ENCODE measurements at regions not wholly inside any gene's neighbourhood (a gene's known extent, or its start where the extent isn't known, plus 50 kb on each side); places are given as distances from the start of the nearest gene placed in this dataset.
"Not testable (repeated sequence)": the region's sequence is repeated elsewhere in the genome, so short reads cannot be mapped to it uniquely, and the experiment has no call there.

- no peak for DNase-seq (ENCODE audit: low read depth in 4 of 4, low spot score in 3 of 4)
These were observed 539.4 kb downstream of the IGSF11 start for GRCh38 chr3:118495206-118495605.

- DNase-seq (ENCODE audit: low read depth in 4 of 4, low spot score in 3 of 4) = no peak
These were observed 537.4 kb downstream of the IGSF11 start for GRCh38 chr3:118497274-118497673.

DNA sequence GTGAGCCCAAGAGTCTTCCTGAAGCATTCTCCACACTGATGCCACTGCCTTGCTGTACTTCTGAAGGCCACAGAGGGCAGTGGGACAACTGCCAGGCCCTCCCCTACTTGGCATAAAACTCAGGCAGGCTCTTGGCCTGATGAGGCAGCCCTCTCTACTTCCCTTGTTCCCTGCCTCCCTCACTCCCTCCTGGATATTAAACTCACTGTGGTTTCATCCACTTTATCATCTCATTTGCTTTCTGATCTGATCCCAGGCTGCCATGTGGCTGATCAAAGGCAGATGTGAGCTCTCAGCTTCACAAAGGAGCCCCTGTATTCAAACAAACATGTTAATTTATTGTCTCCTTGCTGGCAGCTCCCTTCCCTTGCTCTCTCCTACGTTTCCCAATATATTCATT is 533.5 kb downstream of the IGSF11 start:
- DNase-seq (ENCODE audit: low read depth in 4 of 4, low spot score in 3 of 4) = peak; percentile 1 to 41 (median 24)

DNA sequence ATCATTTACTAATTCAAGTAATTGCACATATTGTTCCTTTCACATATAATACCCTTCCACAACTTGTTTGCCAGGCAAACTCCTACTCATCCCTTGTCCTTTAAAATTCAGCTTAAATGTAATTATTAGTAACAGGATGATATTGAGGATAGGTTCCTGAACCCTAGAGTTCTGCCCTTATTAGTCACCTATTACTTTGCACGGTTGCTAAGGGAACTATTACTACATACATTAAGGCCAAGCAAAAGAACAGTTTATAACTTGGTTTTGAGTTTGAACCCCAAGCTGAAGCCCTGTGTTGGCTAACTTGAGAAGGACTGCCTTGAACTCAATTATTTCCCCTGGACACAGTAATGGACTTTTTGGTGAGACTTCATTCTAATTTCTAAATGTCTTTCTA is 529.7 kb downstream of the IGSF11 start:
- no peak for DNase-seq (ENCODE audit: low read depth in 4 of 4, low spot score in 3 of 4)

GRCh38 chr3:118505784-118506183 is 528.9 kb downstream of the IGSF11 start:
- no peak for DNase-seq (ENCODE audit: low read depth in 4 of 4, low spot score in 3 of 4)

- DNase-seq (ENCODE audit: low read depth in 4 of 4, low spot score in 3 of 4) = no peak
These were observed 523.2 kb downstream of the IGSF11 start for GRCh38 chr3:118511402-118511801.

- DNase-seq (ENCODE audit: low read depth in 4 of 4, low spot score in 3 of 4) = no peak
These were observed 522.3 kb downstream of the IGSF11 start for GRCh38 chr3:118512301-118512700.

DNA sequence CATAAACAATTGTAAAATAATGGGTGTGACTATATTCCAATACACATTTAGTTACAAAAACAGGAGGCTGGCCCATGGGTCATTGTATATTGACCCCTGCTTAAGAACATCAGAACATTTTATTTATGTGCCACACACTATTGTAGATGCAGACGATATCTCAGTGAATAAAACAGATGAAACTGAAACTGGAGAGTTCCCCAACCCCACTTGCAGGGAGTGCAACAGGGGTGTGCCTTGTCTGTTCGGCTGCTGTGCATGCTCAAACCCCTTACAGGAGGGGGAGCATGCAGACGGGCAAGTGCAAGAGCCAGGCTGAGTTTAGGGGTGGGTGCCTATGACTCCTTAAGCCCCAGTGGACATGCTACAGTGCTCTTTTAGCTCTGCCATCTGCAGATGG is 509.6 kb downstream of the IGSF11 start:
- DNase-seq (ENCODE audit: low read depth in 4 of 4, low spot score in 3 of 4) = no peak

DNA sequence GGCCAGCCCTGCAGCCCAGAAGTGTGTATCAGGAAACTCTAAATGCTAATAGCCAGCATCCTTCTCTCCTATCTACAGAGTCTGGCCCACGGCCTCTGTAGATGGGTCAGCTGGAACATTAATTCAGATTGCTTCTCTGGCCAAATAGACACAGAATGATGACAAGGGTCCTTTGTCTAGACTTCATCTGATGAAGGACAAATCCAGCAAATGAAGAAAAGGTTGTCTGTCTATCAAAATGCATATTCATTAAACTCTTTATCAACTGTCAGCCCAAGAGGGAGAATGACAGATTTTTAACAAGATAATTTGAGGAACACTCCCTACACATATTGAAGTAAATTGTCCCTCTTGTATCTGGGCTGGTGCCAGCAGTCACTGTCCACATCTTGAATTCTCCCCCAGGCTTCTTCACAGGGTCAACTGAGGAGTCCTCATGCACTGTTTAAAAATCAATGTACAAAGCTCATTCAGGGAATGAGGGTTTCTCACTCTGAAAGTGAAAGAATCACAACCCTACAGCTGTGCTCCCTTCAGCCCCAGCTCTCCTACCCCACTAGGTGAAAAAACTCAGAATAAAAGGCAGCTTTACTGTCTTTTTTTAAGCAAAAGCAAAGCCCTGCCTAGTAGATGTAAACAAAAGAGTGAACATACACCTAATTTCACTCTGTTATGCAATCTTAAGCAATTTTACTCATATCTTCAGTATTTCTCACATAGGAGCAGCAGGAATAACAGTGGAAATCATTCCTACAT is 507.7 kb downstream of the IGSF11 start:
- DNase-seq (ENCODE audit: low read depth in 4 of 4, low spot score in 3 of 4) = no peak

DNA sequence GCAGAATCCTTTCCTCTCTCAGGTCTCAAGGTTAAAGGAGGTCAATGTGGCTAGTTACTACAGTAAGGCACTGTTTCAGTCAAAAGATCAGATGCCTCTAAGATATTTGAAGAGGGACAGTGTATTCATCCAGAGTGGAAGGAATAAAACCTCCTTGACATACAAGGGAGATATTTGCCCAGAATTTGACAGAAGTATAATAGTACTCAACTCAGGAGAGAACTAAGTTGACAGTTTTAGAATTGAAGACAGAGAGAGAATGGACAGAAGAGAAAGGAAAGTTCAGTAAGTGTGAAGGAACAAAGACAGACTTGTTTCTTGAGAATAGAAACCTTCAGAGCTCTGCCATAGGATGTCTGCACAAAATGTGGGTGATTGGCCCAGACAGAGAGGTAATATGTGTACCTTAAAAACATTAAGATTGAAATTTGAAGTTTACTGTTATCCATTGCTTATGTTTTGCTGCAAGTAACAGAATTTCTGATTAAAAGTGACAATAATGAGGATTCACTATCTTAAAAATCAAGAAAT is 507.1 kb downstream of the IGSF11 start:
- DNase-seq (ENCODE audit: low read depth in 4 of 4, low spot score in 3 of 4) = no peak

GRCh38 chr3:118529554-118529953 is 505.1 kb downstream of the IGSF11 start:
- no peak for DNase-seq (ENCODE audit: low read depth in 4 of 4, low spot score in 3 of 4)

DNA sequence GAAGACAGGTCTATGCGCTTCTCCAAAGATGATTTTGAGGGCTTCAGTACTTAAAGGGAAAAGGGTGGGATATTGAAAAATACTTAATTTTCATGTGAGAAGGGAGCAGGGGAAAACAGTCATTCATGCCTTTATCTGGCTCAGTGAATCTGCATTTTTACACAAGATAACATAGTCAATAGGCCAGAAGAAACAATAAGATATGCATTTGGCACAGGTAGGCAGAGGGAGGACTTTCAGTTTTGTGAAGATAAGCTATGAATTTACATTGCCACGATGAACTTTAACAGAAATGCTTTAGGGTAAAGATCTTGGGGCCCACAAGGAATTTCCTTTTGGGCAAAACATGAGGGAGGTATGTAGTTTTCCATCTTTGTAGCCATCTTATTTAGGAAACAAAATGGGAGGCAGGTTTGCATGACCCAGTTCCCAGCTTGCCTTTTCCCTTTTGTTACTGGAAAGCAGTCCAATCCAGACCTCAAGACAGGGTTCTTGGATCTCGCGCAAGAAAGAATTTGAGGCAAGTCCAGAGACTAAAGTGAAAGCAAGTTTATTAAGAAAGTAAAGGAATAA is 504.2 kb downstream of the IGSF11 start:
- no peak for DNase-seq (ENCODE audit: low read depth in 4 of 4, low spot score in 3 of 4)

DNA sequence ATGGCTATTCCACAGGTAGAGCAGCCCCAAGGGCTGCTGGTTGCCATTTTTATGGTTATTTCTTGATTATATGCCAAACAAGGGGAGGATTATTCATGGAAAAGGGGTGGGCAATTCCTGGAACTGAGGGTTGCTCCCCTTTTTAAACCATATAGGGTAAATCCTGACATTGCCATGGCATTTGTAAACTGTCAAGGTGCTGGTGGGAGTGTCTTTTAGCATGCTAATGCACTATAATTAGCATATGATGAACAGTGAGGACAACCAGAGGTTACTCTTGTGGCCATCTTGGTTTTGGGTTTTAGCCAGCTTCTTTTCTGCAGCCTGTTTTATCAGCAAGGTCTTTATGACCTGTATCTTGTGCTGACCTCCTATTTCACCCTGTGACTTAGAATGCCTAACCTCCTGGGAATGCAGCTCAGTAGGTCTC is 503.7 kb downstream of the IGSF11 start:
- not testable (repeated sequence) for DNase-seq (ENCODE audit: low read depth in 4 of 4, low spot score in 3 of 4)

- DNase-seq (ENCODE audit: low read depth in 4 of 4, low spot score in 3 of 4) = no peak
These were observed 502.8 kb downstream of the IGSF11 start for GRCh38 chr3:118531816-118532215.

- no peak for DNase-seq (ENCODE audit: low read depth in 4 of 4, low spot score in 3 of 4)
These were observed 501.0 kb downstream of the IGSF11 start for GRCh38 chr3:118533676-118534075.

- no peak for DNase-seq (ENCODE audit: low read depth in 4 of 4, low spot score in 3 of 4)
These were observed 500.1 kb downstream of the IGSF11 start for GRCh38 chr3:118534519-118534918.

GRCh38 chr3:118536764-118537163 is 497.9 kb downstream of the IGSF11 start:
- no peak for DNase-seq (ENCODE audit: low read depth in 4 of 4, low spot score in 3 of 4)

DNA sequence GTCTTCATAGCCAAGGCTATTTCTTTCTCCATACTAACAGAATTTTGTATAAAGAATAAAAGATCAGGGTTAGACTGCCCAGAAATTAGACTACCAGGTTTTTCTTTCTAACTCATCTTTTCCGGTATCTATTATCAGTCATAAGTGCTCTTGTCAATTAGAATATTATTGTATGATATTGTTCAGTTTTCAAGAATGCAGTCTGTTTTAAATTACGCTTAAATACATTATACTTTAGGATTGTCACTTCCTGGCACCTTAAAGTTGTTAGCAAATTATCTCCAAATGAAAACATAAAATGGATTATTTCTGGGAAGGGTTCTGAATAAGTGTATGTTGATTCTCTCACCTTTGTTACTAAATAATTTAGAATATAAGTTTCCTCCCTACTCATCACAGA is 497.2 kb downstream of the IGSF11 start:
- no peak for DNase-seq (ENCODE audit: low read depth in 4 of 4, low spot score in 3 of 4)

GRCh38 chr3:118538187-118538586 is 496.5 kb downstream of the IGSF11 start:
- DNase-seq (ENCODE audit: low read depth in 4 of 4, low spot score in 3 of 4) = no peak

DNA sequence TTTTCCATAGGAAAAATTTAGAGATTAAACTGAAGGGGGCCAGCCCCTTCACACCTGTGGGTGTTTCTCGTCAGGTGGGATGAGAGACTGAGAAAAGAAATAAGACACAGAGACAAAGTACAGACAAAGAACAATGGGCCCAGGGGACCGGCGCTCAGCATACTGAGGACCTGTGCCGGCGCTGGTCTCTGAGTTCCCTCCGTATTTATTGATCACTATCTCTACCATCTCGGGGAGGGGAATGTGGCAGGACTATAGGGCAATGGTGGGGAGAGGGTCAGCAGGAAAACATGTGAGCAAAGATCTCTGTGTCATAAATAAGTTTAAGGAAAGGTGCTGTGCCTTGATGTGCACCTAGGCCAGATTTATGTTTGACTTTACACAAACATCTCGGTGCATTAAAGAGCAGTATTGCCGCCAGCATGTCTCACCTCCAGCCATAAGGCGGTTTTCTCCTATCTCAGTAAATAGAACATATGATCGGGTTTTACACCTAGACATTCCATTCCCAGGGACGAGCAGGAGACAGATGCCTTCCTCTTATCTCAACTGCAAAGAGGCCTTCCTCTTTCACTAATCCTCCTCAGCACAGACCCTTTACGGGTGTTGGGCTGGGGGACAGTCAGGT is 494.7 kb downstream of the IGSF11 start:
- DNase-seq (ENCODE audit: low read depth in 4 of 4, low spot score in 3 of 4) = not testable (repeated sequence)

- not testable (repeated sequence) for DNase-seq (ENCODE audit: low read depth in 4 of 4, low spot score in 3 of 4)
These were observed 494.2 kb downstream of the IGSF11 start for GRCh38 chr3:118540448-118540821.

GRCh38 chr3:118540826-118541225 is 493.8 kb downstream of the IGSF11 start:
- no peak for DNase-seq (ENCODE audit: low read depth in 4 of 4, low spot score in 3 of 4)

Data from left renal pelvis (tissue), 4 donors.